SK-N-MC (cell line): ENCODE measurements at regions not wholly inside any gene's neighbourhood (a gene's known extent, or its start where the extent isn't known, plus 50 kb on each side); places are given as distances from the start of the nearest gene placed in this dataset.

Experiments used
- EZH2 ChIP-seq: fragments of 200-600 bp; sonication (generic); IDR thresholded peaks from one replicate; pipeline ENCODE4 v1.6.1; 2017; ENCODE audit warnings: antibody characterized with exemption
- POLR2AphosphoS5 ChIP-seq: IDR thresholded peaks from 2 replicates; pipeline ENCODE4 v1.6.1; 2012; ENCODE audit warnings: mild to moderate bottlenecking, low read depth, low read length, borderline replicate concordance

- TF ChIP-seq EZH2 (no peak), POLR2AphosphoS5 (no peak)
These were observed 1111.2 kb downstream of the TUSC7 start for GRCh38 chr3:117820658-117821299.
